ENCODE measurements at regions not wholly inside any gene's neighbourhood (a gene's known extent, or its start where the extent isn't known, plus 50 kb on each side); places are given as distances from the start of the nearest gene placed in this dataset.

- TF ChIP-seq CTCF (IDR thresholded peaks at IDR 0.05; ENCODE audit: unreplicated experiment), result no peak
- ChIA-PET POLR2A (no interaction called here), CTCF (interaction anchor here (0.6 kb wide), 1 partner anchor 53 kb away, joined by 3 read pairs; no protein-coding TSS in a partner anchor)
- DNase-seq (ENCODE audit: unreplicated experiment), result no peak
- no peaks in the 10 kb centered on the region for H3K36me3 Mint-ChIP-seq (ENCODE audit: insufficient read depth, unreplicated experiment)
- H3K4me3 Mint-ChIP-seq (ENCODE audit: unreplicated experiment), result no peak overlapping the region
- no peak overlapping the region for H3K27ac Mint-ChIP-seq (ENCODE audit: low read depth, unreplicated experiment)
- intact Hi-C loops (cut with micrococcal nuclease), result no loop called here
- H3K9me3 Mint-ChIP-seq (ENCODE audit: unreplicated experiment), result no peaks in the 10 kb centered on the region
- no TSS peak for BruUV-seq (replicated peaks)
- no peaks in the 10 kb centered on the region for H3K4me1 Mint-ChIP-seq (ENCODE audit: insufficient read depth, unreplicated experiment)
- peaks cover 50% of the 10 kb centered on the region for H3K27me3 Mint-ChIP-seq (ENCODE audit: insufficient read depth, unreplicated experiment)
Measured at GRCh38 chr12:131617179-131617578, 93.7 kb upstream of the SFSWAP start.

GRCh38 chr12:131617596-131618302 lies 93.1 kb upstream of the SFSWAP start:
- CTCF ChIA-PET, result interaction anchor here (1.1 kb wide), 1 partner anchor 514 kb away, joined by 3 read pairs; no protein-coding TSS in a partner anchor
- Mint-ChIP-seq H3K9me3 (ENCODE audit: unreplicated experiment) (no peaks in the 10 kb centered on the region), H3K4me1 (ENCODE audit: insufficient read depth, unreplicated experiment) (no peaks in the 10 kb centered on the region), H3K4me3 (ENCODE audit: unreplicated experiment) (no peak overlapping the region), H3K27me3 (ENCODE audit: insufficient read depth, unreplicated experiment) (peaks cover 50% of the 10 kb centered on the region), H3K36me3 (ENCODE audit: insufficient read depth, unreplicated experiment) (no peaks in the 10 kb centered on the region), H3K27ac (ENCODE audit: low read depth, unreplicated experiment) (no peak overlapping the region)
- DNase-seq (ENCODE audit: unreplicated experiment), result no peak
- intact Hi-C loops (cut with micrococcal nuclease), result no loop called here
- TF ChIP-seq CTCF (IDR thresholded peaks at IDR 0.05; ENCODE audit: unreplicated experiment), result no peak
- POLR2A ChIA-PET, result no interaction called here
- no TSS peak for BruUV-seq (replicated peaks)

GRCh38 chr12:131618303-131618658 lies 92.6 kb upstream of the SFSWAP start:
- peak; percentile 18 for DNase-seq (ENCODE audit: unreplicated experiment)
- Mint-ChIP-seq H3K27ac (ENCODE audit: low read depth, unreplicated experiment) (no peak overlapping the region), H3K27me3 (ENCODE audit: insufficient read depth, unreplicated experiment) (peaks cover 50% of the 10 kb centered on the region)

GRCh38 chr12:131618701-131619100 lies 92.2 kb upstream of the SFSWAP start:
- no peaks in the 10 kb centered on the region for H3K4me1 Mint-ChIP-seq (ENCODE audit: insufficient read depth, unreplicated experiment)
- no peaks in the 10 kb centered on the region for H3K9me3 Mint-ChIP-seq (ENCODE audit: unreplicated experiment)
- no peak for DNase-seq (ENCODE audit: unreplicated experiment)
- H3K4me3 Mint-ChIP-seq (ENCODE audit: unreplicated experiment), result no peak overlapping the region
- H3K27me3 Mint-ChIP-seq (ENCODE audit: insufficient read depth, unreplicated experiment), result peaks cover 50% of the 10 kb centered on the region
- H3K27ac Mint-ChIP-seq (ENCODE audit: low read depth, unreplicated experiment), result no peak overlapping the region
- H3K36me3 Mint-ChIP-seq (ENCODE audit: insufficient read depth, unreplicated experiment), result no peaks in the 10 kb centered on the region
- ChIA-PET POLR2A (no interaction called here), CTCF (interaction anchor here (1.1 kb wide), 1 partner anchor 515 kb away, joined by 3 read pairs; no protein-coding TSS in a partner anchor)
- intact Hi-C loops (cut with micrococcal nuclease), result no loop called here
- no TSS peak for BruUV-seq (replicated peaks)
- TF ChIP-seq CTCF (IDR thresholded peaks at IDR 0.05; ENCODE audit: unreplicated experiment), result no peak

More at GRCh38 chr12:131618303-131618658, 92.6 kb upstream of the SFSWAP start:
- BruUV-seq (replicated peaks), result no TSS peak
- H3K4me3 Mint-ChIP-seq (ENCODE audit: unreplicated experiment), result no peak overlapping the region
- CTCF ChIA-PET, result interaction anchor here (1.1 kb wide), 1 partner anchor 515 kb away, joined by 3 read pairs; no protein-coding TSS in a partner anchor
- H3K9me3 Mint-ChIP-seq (ENCODE audit: unreplicated experiment), result no peaks in the 10 kb centered on the region
- H3K4me1 Mint-ChIP-seq (ENCODE audit: insufficient read depth, unreplicated experiment), result no peaks in the 10 kb centered on the region
- intact Hi-C loops (cut with micrococcal nuclease), result no loop called here
- no peaks in the 10 kb centered on the region for H3K36me3 Mint-ChIP-seq (ENCODE audit: insufficient read depth, unreplicated experiment)
- TF ChIP-seq CTCF (IDR thresholded peaks at IDR 0.05; ENCODE audit: unreplicated experiment), result no peak
- POLR2A ChIA-PET, result no interaction called here

Measured in MCF 10A (cell line).